HCT116 (cell line): ENCODE measurements at regions not wholly inside any gene's neighbourhood (a gene's known extent, or its start where the extent isn't known, plus 50 kb on each side); places are given as distances from the start of the nearest gene placed in this dataset.

Experiments
- CEBPB ChIP-seq: IDR thresholded peaks from 2 replicates; pipeline ENCODE4 v1.6.1; 2012; ENCODE audit warnings: low read depth
- EGR1 ChIP-seq: IDR thresholded peaks from 2 replicates; pipeline ENCODE4 v1.6.1; 2012; ENCODE audit warnings: low read depth
- EZH2 ChIP-seq: fragments of 200-600 bp; sonication (generic); IDR thresholded peaks from 2 replicates; pipeline ENCODE4 v1.6.1; 2017; ENCODE audit warnings: antibody characterized with exemption, mixed run types
- POLR2A ChIP-seq: IDR thresholded peaks from 2 replicates; pipeline ENCODE4 v1.7.0; 2011; ENCODE audit warnings: borderline replicate concordance; ENCODE audit not compliant: insufficient read depth, insufficient read length; ENCODE audit errors: extremely low read depth
- POLR2AphosphoS5 ChIP-seq: IDR thresholded peaks from 2 replicates; pipeline ENCODE4 v1.6.1; 2011; ENCODE audit warnings: mild to moderate bottlenecking, low read depth, low read length, moderate library complexity
- RAD21 ChIP-seq: IDR thresholded peaks from 2 replicates; pipeline ENCODE4 v1.6.1; 2012; ENCODE audit warnings: low read depth, mild to moderate bottlenecking
- SIN3A ChIP-seq: IDR thresholded peaks from 2 replicates; pipeline ENCODE4 v1.6.1; 2012; ENCODE audit warnings: low read depth
- SP1 ChIP-seq: IDR thresholded peaks from 2 replicates; pipeline ENCODE4 v1.6.1; 2012; ENCODE audit warnings: low read depth
- YY1 ChIP-seq: IDR thresholded peaks from 2 replicates; pipeline ENCODE4 v1.6.1; 2011; ENCODE audit warnings: low read length, low read depth, moderate library complexity, mild to moderate bottlenecking; ENCODE audit not compliant: insufficient replicate concordance; ENCODE audit errors: extremely low read depth
- ZFX ChIP-seq: fragments of 450-650 bp; IDR thresholded peaks from 2 replicates; pipeline ENCODE4 v1.6.1; 2017
- ZNF274 ChIP-seq: fragments of 200-500 bp; sonication (Bioruptor generic); IDR thresholded peaks from 2 replicates; pipeline ENCODE4 v1.6.1; 2014; ENCODE audit warnings: mild to moderate bottlenecking, low read depth, low read length, inconsistent platforms
- TF ChIP-seq, protein P1 (sequence below), 3 experiments: fragments of 200-600 bp in 1 of 3; sonication (generic) in 1 of 3; IDR thresholded peaks in 2 of 3; conservative IDR thresholded peaks in 1 of 3; 2 replicates each; pipeline ENCODE4 v1.5.1; 2012 to 2017; ENCODE audit warnings: low read depth in 2 of 3, low read length in 2 of 3, antibody characterized with exemption in 1 of 3, borderline replicate concordance in 1 of 3, control low read depth in 1 of 3, mild to moderate bottlenecking in 1 of 3, mixed read lengths in 1 of 3, mixed run types in 1 of 3, moderate library complexity in 1 of 3; ENCODE audit not compliant: insufficient read depth in 1 of 3
- TF ChIP-seq, protein P2 (sequence below): IDR thresholded peaks from 2 replicates; pipeline ENCODE4 v1.6.1; 2012; ENCODE audit warnings: low read depth
- TF ChIP-seq, protein P3 (sequence below): IDR thresholded peaks from 2 replicates; pipeline ENCODE4 v1.6.1; 2012

DNA sequence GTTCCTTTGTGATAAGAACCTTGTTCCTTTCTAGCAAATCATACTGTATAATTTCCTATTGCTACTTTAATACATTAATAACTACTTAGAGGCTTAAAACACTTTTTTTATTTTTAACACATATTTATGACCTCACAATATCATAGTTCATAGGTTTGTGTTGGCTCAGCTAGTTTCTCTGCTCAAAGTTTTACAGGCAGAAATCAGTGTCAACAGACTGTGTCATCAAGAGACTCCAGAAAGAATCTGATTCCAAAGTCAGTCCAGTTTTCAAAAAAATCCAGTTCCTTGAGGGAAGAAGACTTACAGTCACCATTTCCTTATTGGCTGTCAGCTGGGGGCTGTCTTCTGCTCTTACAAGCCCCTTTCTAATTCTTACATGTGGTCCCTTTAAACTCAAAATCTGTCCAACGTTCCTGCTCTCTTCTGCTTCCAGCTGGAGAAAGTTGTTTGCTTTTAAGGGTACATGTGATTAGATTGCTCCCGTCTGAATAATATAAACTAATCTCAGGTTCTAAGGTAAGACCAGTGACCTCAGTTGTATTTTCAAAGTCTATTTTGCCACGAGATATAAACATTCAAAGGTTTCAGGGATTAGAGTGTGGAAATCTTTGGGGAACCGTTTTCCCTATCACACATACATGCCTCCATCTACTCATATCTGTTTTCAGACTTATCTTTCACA, 267.3 kb upstream of the SLITRK5 start:
- TF ChIP-seq RAD21 (no peak), POLR2A (no peak), EZH2 (no peak), CEBPB (no peak), ZNF274 (no peak), YY1 (no peak), ZFX (no peak), SIN3A (no peak), SP1 (no peak), POLR2AphosphoS5 (no peak), EGR1 (no peak)
- TF ChIP-seq, protein P1, sequence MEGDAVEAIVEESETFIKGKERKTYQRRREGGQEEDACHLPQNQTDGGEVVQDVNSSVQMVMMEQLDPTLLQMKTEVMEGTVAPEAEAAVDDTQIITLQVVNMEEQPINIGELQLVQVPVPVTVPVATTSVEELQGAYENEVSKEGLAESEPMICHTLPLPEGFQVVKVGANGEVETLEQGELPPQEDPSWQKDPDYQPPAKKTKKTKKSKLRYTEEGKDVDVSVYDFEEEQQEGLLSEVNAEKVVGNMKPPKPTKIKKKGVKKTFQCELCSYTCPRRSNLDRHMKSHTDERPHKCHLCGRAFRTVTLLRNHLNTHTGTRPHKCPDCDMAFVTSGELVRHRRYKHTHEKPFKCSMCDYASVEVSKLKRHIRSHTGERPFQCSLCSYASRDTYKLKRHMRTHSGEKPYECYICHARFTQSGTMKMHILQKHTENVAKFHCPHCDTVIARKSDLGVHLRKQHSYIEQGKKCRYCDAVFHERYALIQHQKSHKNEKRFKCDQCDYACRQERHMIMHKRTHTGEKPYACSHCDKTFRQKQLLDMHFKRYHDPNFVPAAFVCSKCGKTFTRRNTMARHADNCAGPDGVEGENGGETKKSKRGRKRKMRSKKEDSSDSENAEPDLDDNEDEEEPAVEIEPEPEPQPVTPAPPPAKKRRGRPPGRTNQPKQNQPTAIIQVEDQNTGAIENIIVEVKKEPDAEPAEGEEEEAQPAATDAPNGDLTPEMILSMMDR (IDR thresholded peaks at IDR 0.05 in 2 of 3, conservative IDR thresholded peaks at IDR 0.05 in 1 of 3; ENCODE audit: borderline replicate concordance in 1 of 3, insufficient read depth in 1 of 3, low read depth in 2 of 3, low read length in 2 of 3) = no peak
- TF ChIP-seq, protein P2, sequence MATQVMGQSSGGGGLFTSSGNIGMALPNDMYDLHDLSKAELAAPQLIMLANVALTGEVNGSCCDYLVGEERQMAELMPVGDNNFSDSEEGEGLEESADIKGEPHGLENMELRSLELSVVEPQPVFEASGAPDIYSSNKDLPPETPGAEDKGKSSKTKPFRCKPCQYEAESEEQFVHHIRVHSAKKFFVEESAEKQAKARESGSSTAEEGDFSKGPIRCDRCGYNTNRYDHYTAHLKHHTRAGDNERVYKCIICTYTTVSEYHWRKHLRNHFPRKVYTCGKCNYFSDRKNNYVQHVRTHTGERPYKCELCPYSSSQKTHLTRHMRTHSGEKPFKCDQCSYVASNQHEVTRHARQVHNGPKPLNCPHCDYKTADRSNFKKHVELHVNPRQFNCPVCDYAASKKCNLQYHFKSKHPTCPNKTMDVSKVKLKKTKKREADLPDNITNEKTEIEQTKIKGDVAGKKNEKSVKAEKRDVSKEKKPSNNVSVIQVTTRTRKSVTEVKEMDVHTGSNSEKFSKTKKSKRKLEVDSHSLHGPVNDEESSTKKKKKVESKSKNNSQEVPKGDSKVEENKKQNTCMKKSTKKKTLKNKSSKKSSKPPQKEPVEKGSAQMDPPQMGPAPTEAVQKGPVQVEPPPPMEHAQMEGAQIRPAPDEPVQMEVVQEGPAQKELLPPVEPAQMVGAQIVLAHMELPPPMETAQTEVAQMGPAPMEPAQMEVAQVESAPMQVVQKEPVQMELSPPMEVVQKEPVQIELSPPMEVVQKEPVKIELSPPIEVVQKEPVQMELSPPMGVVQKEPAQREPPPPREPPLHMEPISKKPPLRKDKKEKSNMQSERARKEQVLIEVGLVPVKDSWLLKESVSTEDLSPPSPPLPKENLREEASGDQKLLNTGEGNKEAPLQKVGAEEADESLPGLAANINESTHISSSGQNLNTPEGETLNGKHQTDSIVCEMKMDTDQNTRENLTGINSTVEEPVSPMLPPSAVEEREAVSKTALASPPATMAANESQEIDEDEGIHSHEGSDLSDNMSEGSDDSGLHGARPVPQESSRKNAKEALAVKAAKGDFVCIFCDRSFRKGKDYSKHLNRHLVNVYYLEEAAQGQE = no peak
- TF ChIP-seq, protein P3, sequence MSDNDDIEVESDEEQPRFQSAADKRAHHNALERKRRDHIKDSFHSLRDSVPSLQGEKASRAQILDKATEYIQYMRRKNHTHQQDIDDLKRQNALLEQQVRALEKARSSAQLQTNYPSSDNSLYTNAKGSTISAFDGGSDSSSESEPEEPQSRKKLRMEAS = no peak
